Heart left ventricle (tissue), 16 donors: ENCODE measurements at regions not wholly inside any gene's neighbourhood (a gene's known extent, or its start where the extent isn't known, plus 50 kb on each side); places are given as distances from the start of the nearest gene placed in this dataset.

Experiments
- ATAC-seq, 4 donors: fragments of 200-7000 bp; cut with Tn5 transposase; one replicate each; pipeline ENCODE4 v1.9.1; 2020 to 2022; ENCODE audit warnings: moderate library complexity in 4 of 4, mild to moderate bottlenecking in 3 of 4, moderate number of reproducible peaks in 1 of 4
- DNase-seq, 5 donors: peaks; one replicate each; pipeline ENCODE4 v3.0.0-alpha.2; 2020
- H3K27ac ChIP-seq, 12 donors: fragments of 200-600 bp; sonication (generic) in 4 of 12; one replicate each; pipeline versions ENCODE4 v1.5.0 to v1.8.0; 2016 to 2022; ENCODE audit warnings: mild to moderate bottlenecking in 2 of 12
- H3K27me3 ChIP-seq, 9 donors: fragments of 200-600 bp; sonication (generic) in 2 of 9; one replicate each; pipeline versions ENCODE4 v1.5.1 to v1.8.0; 2016 to 2022; ENCODE audit warnings: mild to moderate bottlenecking in 3 of 9
- H3K36me3 ChIP-seq, 9 donors: fragments of 200-600 bp; sonication (generic) in 2 of 9; one replicate each; pipeline versions ENCODE4 v1.5.0 to v1.8.0; 2018 to 2022; ENCODE audit warnings: mild to moderate bottlenecking in 2 of 9
- H3K4me1 ChIP-seq, 12 donors: fragments of 200-600 bp; sonication (generic) in 4 of 12; one replicate each; pipeline versions ENCODE4 v1.5.0 to v1.8.0; 2016 to 2022; ENCODE audit warnings: mild to moderate bottlenecking in 3 of 12
- H3K4me3 ChIP-seq, 12 donors: fragments of 200-600 bp; sonication (generic) in 4 of 12; one replicate each; pipeline versions ENCODE4 v1.5.0 to v1.8.0; 2017 to 2022; ENCODE audit warnings: mild to moderate bottlenecking in 9 of 12, moderate library complexity in 4 of 12
- H3K9me3 ChIP-seq, 12 donors: fragments of 200-600 bp; sonication (generic) in 4 of 12; one replicate each; pipeline versions ENCODE4 v1.5.0 to v1.8.0; 2016 to 2022; ENCODE audit warnings: mild to moderate bottlenecking in 1 of 12
- CTCF ChIP-seq, 12 donors: fragments of 200-600 bp; sonication (generic) in 4 of 12; IDR thresholded peaks; one replicate each; pipeline versions ENCODE4 v1.5.0 to v1.8.0; 2018 to 2022; ENCODE audit warnings: antibody characterized with exemption in 12 of 12, mild to moderate bottlenecking in 5 of 12
- POLR2A ChIP-seq, 2 donors: fragments of 450-650 bp; IDR thresholded peaks; one replicate each; pipeline ENCODE4 v1.6.1; 2017; ENCODE audit warnings: antibody characterized with exemption in 2 of 2, mild to moderate bottlenecking in 2 of 2, moderate library complexity in 2 of 2
- WGBS, 4 donors: extraction: QIAGEN DNeasy Blood & Tissue Kit in 2 of 4; methylation state at CpG; one replicate each; pipeline versions ENCODE4 v1.1.5 to v1.1.7; 2013 to 2018; 5-methylcytosine and 5-hydroxymethylcytosine counted together
- intact Hi-C, 10 donors: fragments of 100-400 bp; cut with DNase I; formaldehyde crosslinking; loops; one replicate each; pipeline versions ENCODE4 v1.11.1 to v1.14.2; 2022
- donor health status: ischemic (EF 13 %, LVEDD 7.1; RV severe dilation, severe dysfunction).
- donor health status: healthy with polysubstance abuse.
- donor health status: DM: no; HTN: yes; CAD: no.
- donor health status: DM: no; HTN: no; CAD: no.
- donor health status: ischemic (EF 25% LVEDD 6.9; RV normal size, moderate dysfunction).
- donor health status: ischemic (EF 25% LVEDD 5.7; RV mildly dilated, moderate dysfunction).
- donor health status: healthy.
- donor health status: DM: yes; HTN: yes; CAD: no.
- donor health status: ischemic (EF 35%, LVEDD 5.7; RV mildly dilated, moderate dysfunction).
- donor health status: nonischemic (EF 11% LVEDD 7.7; RV severe dilation, severe dysfunction).
- donor health status: DM: yes; HTN: yes; CAD: no.
- donor health status: PGD.
- donor health status: ischemic (EF 29% LVEDD 5.4; RV normal size, mild dysfunction).
- donor health status: nonischemic (EF 23%, LVEDD 6.1; RV moderate dilation, normal function).

- H3K27ac ChIP-seq: no peak overlapping the region
- TF ChIP-seq CTCF (IDR thresholded peaks at IDR 0.05) (no peak), POLR2A (IDR thresholded peaks at IDR 0.05) (no peak)
- no peaks in the 10 kb centered on the region for H3K9me3 ChIP-seq
- DNase-seq: no peak
- H3K27me3 ChIP-seq: no peaks in the 10 kb centered on the region
- 86 to 92% (median 90%) methylated on average over 3 of the region's 3 CpGs for WGBS, 4 donors
- intact Hi-C loops: no loop called here
- no peaks in the 10 kb centered on the region for H3K4me1 ChIP-seq
- H3K4me3 ChIP-seq: no peak overlapping the region
- ATAC-seq: no peak
- no peaks in the 10 kb centered on the region for H3K36me3 ChIP-seq
Observed at GRCh38 chr18:73288813-73289212, 421.0 kb upstream of the NETO1 start.

GRCh38 chr18:73286584-73286983 lies 418.8 kb upstream of the NETO1 start:
- Histone ChIP-seq H3K27ac (no peak overlapping the region), H3K36me3 (no peaks in the 10 kb centered on the region), H3K4me1 (no peaks in the 10 kb centered on the region), H3K27me3 (no peaks in the 10 kb centered on the region), H3K9me3 (no peaks in the 10 kb centered on the region), H3K4me3 (no peak overlapping the region)
- DNase-seq: no peak
- ATAC-seq: no peak
- intact Hi-C loops: no loop called here
- 88 to 98% (median 92%) methylated on average over 5 of the region's 5 CpGs for WGBS, 4 donors
- TF ChIP-seq POLR2A (IDR thresholded peaks at IDR 0.05): no peak
- no peak for TF ChIP-seq CTCF (IDR thresholded peaks at IDR 0.05)

- H3K27ac ChIP-seq: no peak overlapping the region
- H3K4me1 ChIP-seq: no peaks in the 10 kb centered on the region
- H3K36me3 ChIP-seq: no peaks in the 10 kb centered on the region
- H3K9me3 ChIP-seq: no peaks in the 10 kb centered on the region
- intact Hi-C loops: no loop called here
- DNase-seq (no peak), ATAC-seq (no peak)
- WGBS, 4 donors: 89 to 95% (median 92%) methylated on average over 5 of the region's 5 CpGs
- H3K27me3 ChIP-seq: no peaks in the 10 kb centered on the region
- no peak overlapping the region for H3K4me3 ChIP-seq
- TF ChIP-seq CTCF (IDR thresholded peaks at IDR 0.05) (no peak), POLR2A (IDR thresholded peaks at IDR 0.05) (no peak)
Observed at GRCh38 chr18:73283788-73284187, 416.0 kb upstream of the NETO1 start.

- intact Hi-C loops: no loop called here
- 90 to 98% (median 94%) methylated on average over 2 of the region's 2 CpGs for WGBS, 4 donors
- no peak for TF ChIP-seq POLR2A (IDR thresholded peaks at IDR 0.05)
- TF ChIP-seq CTCF (IDR thresholded peaks at IDR 0.05): no peak
- no peak overlapping the region for H3K27ac ChIP-seq
- ATAC-seq (no peak), DNase-seq (no peak)
- H3K4me3 ChIP-seq: no peak overlapping the region
- no peaks in the 10 kb centered on the region for H3K9me3 ChIP-seq
- H3K27me3 ChIP-seq: no peaks in the 10 kb centered on the region
- H3K36me3 ChIP-seq: no peaks in the 10 kb centered on the region
- H3K4me1 ChIP-seq: no peaks in the 10 kb centered on the region
Observed at GRCh38 chr18:73283032-73283431, 415.2 kb upstream of the NETO1 start.
